ENCODE measurements at regions not wholly inside any gene's neighbourhood (a gene's known extent, or its start where the extent isn't known, plus 50 kb on each side); places are given as distances from the start of the nearest gene placed in this dataset.

DNA sequence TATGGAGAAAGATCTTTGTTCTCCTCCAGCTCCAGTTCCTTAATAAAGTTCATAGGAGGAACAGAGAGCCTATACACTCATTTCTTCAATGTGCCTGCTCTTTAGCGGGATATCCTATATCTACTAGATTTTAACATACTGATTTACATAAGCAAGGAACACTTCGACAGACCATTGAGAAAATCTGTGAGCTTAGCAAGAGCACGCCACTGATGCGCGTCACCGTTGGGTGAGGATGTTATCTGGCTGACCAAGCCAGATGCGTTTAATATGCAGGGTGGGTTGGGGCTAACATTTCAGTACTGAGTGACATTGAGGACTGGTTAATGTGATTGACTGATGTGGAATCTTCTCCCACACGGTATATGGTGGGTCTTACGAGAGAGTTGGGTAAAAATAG, 233.4 kb downstream of the SOX4 start:
- DNase-seq (ENCODE audit: low read depth) (no peak), FAIRE-seq (no peak)
- TF ChIP-seq, protein P1, sequence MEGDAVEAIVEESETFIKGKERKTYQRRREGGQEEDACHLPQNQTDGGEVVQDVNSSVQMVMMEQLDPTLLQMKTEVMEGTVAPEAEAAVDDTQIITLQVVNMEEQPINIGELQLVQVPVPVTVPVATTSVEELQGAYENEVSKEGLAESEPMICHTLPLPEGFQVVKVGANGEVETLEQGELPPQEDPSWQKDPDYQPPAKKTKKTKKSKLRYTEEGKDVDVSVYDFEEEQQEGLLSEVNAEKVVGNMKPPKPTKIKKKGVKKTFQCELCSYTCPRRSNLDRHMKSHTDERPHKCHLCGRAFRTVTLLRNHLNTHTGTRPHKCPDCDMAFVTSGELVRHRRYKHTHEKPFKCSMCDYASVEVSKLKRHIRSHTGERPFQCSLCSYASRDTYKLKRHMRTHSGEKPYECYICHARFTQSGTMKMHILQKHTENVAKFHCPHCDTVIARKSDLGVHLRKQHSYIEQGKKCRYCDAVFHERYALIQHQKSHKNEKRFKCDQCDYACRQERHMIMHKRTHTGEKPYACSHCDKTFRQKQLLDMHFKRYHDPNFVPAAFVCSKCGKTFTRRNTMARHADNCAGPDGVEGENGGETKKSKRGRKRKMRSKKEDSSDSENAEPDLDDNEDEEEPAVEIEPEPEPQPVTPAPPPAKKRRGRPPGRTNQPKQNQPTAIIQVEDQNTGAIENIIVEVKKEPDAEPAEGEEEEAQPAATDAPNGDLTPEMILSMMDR (IDR thresholded peaks at IDR 0.05; ENCODE audit: insufficient read depth, low read length, severe bottlenecking) = no peak
- Histone ChIP-seq H3K4me3 (ENCODE audit: low read depth, low read length) (no peak overlapping the region), H3K27me3 (ENCODE audit: control insufficient read depth, insufficient read depth, low read length) (no peaks in the 10 kb centered on the region), H3K36me3 (ENCODE audit: control insufficient read depth, insufficient read depth, low read length) (no peaks in the 10 kb centered on the region)

DNA sequence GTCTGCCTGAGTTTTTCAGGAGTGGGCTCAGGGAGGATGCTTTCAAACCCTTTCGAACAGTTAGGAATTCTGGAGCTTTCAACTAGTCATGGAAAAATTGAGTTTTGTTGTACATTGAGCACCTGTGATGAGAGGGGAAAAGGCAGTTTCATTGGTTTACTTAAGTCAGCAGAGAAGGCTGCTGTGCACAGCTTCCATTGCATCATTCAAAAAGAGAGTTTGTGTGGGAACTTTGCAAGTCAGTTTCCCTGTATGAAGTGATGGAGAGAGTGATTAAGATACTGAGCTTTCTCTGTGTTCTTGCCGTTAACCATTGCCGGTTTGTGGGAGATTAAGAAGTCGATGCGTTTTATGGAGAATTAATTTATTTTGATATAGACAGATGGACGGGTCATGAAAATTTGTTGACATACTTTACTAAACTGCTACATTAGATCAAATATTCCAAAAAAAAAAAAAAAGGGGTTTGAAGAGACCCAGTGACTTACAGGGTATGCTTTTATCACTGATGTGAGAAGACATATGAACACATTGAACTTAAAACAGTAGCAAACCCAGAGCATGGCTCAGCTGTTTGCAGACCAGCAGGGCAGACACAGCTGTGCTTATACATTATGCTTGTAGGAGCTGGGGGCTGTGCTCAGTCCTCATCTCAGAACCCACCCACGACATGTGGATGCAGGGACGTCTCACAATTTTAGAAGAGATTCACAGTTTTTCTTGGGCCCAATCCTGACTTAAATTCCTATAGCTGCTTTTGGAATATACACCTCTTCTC, 234.1 kb downstream of the SOX4 start:
- no peak for FAIRE-seq
- Histone ChIP-seq H3K27me3 (ENCODE audit: control insufficient read depth, insufficient read depth, low read length) (no peaks in the 10 kb centered on the region), H3K36me3 (ENCODE audit: control insufficient read depth, insufficient read depth, low read length) (no peaks in the 10 kb centered on the region), H3K4me3 (ENCODE audit: low read depth, low read length) (no peak overlapping the region)
- TF ChIP-seq, protein P1 (IDR thresholded peaks at IDR 0.05; ENCODE audit: insufficient read depth, low read length, severe bottlenecking) = no peak
- DNase-seq (ENCODE audit: low read depth) = no peak

DNA sequence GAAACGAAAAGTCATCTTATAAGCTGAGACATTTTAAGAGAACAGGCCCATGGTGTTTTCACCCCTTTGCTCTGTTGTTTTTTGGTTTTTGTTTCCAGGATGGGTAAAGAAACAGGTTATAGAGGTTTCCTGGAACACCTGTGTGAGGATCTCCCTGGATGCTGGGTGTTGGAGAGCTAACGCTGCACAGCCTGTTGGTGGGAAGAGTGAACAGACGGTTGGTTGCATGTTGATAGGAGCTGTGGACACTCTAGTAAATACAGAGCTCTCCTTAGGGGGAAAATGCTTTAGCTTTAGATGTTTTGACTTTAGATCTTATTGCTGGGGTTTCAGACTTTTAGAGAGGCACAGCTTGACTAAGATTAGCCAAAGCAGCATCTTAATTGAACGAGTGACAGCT, 235.2 kb downstream of the SOX4 start:
- Histone ChIP-seq H3K4me3 (ENCODE audit: low read depth, low read length) (no peak overlapping the region), H3K27me3 (ENCODE audit: control insufficient read depth, insufficient read depth, low read length) (no peaks in the 10 kb centered on the region), H3K36me3 (ENCODE audit: control insufficient read depth, insufficient read depth, low read length) (no peaks in the 10 kb centered on the region)
- TF ChIP-seq, protein P1 (IDR thresholded peaks at IDR 0.05; ENCODE audit: insufficient read depth, low read length, severe bottlenecking) = no peak
- DNase-seq (ENCODE audit: low read depth) (no peak), FAIRE-seq (no peak)

DNA sequence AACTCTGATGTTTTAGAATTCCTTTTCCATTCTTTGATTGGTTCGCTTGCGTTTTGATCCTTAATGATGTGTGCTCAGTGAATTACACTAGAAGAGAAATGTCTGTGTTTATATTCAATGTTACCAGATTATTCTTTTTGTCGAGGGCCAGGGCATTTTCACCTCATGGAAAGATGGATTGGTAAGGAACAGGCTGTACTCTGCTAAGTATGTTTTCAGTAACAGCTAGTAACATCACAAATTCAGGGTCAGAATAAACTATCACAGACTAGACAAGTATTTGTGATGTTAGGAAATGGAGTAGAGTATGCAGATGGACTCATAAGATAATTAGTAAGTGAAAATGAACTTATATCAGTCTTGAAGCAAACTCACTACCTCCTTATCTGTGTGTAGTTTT, 235.6 kb downstream of the SOX4 start:
- FAIRE-seq (no peak), DNase-seq (ENCODE audit: low read depth) (no peak)
- H3K36me3 ChIP-seq (ENCODE audit: control insufficient read depth, insufficient read depth, low read length) = no peaks in the 10 kb centered on the region
- no peak overlapping the region for H3K4me3 ChIP-seq (ENCODE audit: low read depth, low read length)
- TF ChIP-seq, protein P1 (IDR thresholded peaks at IDR 0.05; ENCODE audit: insufficient read depth, low read length, severe bottlenecking) = no peak
- H3K27me3 ChIP-seq (ENCODE audit: control insufficient read depth, insufficient read depth, low read length) = no peaks in the 10 kb centered on the region

DNA sequence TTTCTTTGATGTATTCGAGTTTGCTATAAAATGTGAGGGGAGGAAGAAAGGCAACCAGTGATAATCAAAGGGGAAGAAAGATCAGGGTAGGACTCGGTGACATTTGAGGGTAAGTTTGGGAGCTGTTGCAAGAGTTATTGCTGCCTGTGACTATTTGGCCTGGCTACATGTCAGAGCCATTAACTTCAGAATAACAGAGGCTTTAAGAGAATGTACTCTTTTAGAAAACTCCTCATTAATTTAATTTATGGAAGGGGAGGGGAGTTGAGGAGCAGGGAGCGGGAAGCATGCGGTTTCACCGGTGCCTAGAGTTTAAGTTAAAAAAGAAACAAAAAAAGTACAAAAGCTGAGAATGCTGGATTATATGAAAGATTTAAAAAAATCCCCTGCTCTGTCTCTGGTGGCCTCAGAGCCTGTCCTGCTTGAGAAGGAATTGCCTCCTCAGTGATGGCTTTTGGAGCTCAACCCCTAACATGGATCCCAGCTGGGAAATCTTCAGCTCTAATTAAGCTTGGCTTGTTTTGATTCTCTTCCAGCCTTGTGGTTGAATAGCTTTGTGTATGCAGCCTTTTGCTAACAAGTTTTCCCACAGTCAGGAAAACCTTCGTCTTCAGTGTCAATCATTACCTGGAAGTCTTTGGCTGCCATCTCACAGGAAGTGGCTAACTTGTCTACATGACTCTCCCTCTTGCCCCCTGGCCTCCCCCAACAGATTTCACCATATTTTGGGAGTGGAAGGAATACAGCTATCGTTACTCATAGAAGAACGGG, 238.2 kb downstream of the SOX4 start:
- H3K36me3 ChIP-seq (ENCODE audit: control insufficient read depth, insufficient read depth, low read length) = no peaks in the 10 kb centered on the region
- H3K27me3 ChIP-seq (ENCODE audit: control insufficient read depth, insufficient read depth, low read length) = no peaks in the 10 kb centered on the region
- TF ChIP-seq, protein P1 (IDR thresholded peaks at IDR 0.05; ENCODE audit: insufficient read depth, low read length, severe bottlenecking) = no peak
- no peak overlapping the region for H3K4me3 ChIP-seq (ENCODE audit: low read depth, low read length)
- FAIRE-seq (no peak), DNase-seq (ENCODE audit: low read depth) (peak; percentile 65)

Data from bronchial epithelial cell (primary cell).